PFSK-1 (cell line): ENCODE measurements at regions not wholly inside any gene's neighbourhood (a gene's known extent, or its start where the extent isn't known, plus 50 kb on each side); places are given as distances from the start of the nearest gene placed in this dataset.

Experiments
- POLR2AphosphoS5 ChIP-seq: IDR thresholded peaks from 2 replicates; pipeline ENCODE4 v1.6.1; 2012; ENCODE audit warnings: low read depth, mild to moderate bottlenecking, control low read depth, low read length, moderate library complexity
- REST ChIP-seq, 2 experiments: IDR thresholded peaks; 2 replicates each; pipeline versions ENCODE4 v1.6.1 to v1.8.0; 2011 to 2012; ENCODE audit warnings: low read depth in 2 of 2, low read length in 2 of 2, control low read depth in 1 of 2, inconsistent platforms in 1 of 2, mild to moderate bottlenecking in 1 of 2, moderate library complexity in 1 of 2; ENCODE audit not compliant: insufficient read depth in 1 of 2
- SIN3A ChIP-seq: IDR thresholded peaks from 2 replicates; pipeline ENCODE4 v1.6.1; 2012; ENCODE audit warnings: mild to moderate bottlenecking, low read length, moderate library complexity, borderline replicate concordance; ENCODE audit not compliant: insufficient read depth
- TAF1 ChIP-seq: IDR thresholded peaks from 2 replicates; pipeline ENCODE4 v1.6.1; 2012; ENCODE audit warnings: low read length, control low read depth, borderline replicate concordance; ENCODE audit not compliant: insufficient read depth

GRCh38 chr10:65779985-65780384 lies 1145.9 kb upstream of the LRRTM3 start:
- TF ChIP-seq POLR2AphosphoS5 (no peak), SIN3A (no peak), REST (IDR thresholded peaks at IDR 0.05; ENCODE audit: insufficient read depth in 1 of 2, low read depth in 2 of 2, low read length in 2 of 2) (no peak), TAF1 (no peak)
